HCT116 (cell line): ENCODE measurements at regions not wholly inside any gene's neighbourhood (a gene's known extent, or its start where the extent isn't known, plus 50 kb on each side); places are given as distances from the start of the nearest gene placed in this dataset.

Experiments
- ATAC-seq: fragments of 200-7000 bp; cut with Tn5 transposase; 2 replicates; pipeline ENCODE4 v1.9.1; 2020; ENCODE audit warnings: mild to moderate bottlenecking, moderate library complexity
- BruUV-seq: library from RNA; stranded (reverse); fragments of 400-500 nt; replicated peaks from 2 replicates; lab custom pipeline; 2021; lab: Mats Ljungman, UMichigan
- CTCF ChIA-PET: fragments of 300-600 bp; sonication (Branson Sonifier 250); formaldehyde crosslinking; loops from one replicate; lab custom pipeline; 2021; ENCODE audit warnings: antibody characterized with exemption; lab: Charles Lee
- POLR2A ChIA-PET: fragments of 300-600, 350-600 bp; sonication (Branson Sonifier 250); formaldehyde crosslinking; loops from one replicate; lab custom pipeline; 2021; ENCODE audit warnings: antibody characterized with exemption; lab: Charles Lee
- RAD21 ChIA-PET, 2 experiments: fragments of 300-600 bp; sonication (Branson Sonifier 250); formaldehyde crosslinking; loops; one replicate each; lab custom pipeline; 2023; ENCODE audit warnings: low total read pairs in 2 of 2; ENCODE audit not compliant: uncharacterized antibody in 2 of 2, unreplicated experiment in 2 of 2, low non-redundant PET in 1 of 2; lab: Charles Lee
- DNase-seq: peaks from one replicate; pipeline ENCODE4 v3.0.0-alpha.2; 2010; ENCODE audit warnings: low read depth, low spot score
- H2AFZ ChIP-seq: fragments of 200-600 bp; shearing (Covaris generic), sonication (generic); 2 replicates; pipeline ENCODE4 v1.6.1; 2017; ENCODE audit warnings: low read depth, mixed run types, mixed read lengths, antibody characterized with exemption, low read length; ENCODE audit not compliant: poor library complexity, severe bottlenecking
- H3K27ac ChIP-seq: 2 replicates; pipeline ENCODE4 v1.5.1; 2012; ENCODE audit warnings: low read depth, low read length
- H3K27me3 ChIP-seq: fragments of 200-600 bp; sonication (generic); 2 replicates; pipeline ENCODE4 v1.6.1; 2016; ENCODE audit warnings: mixed run types, low read length, mixed read lengths; ENCODE audit not compliant: insufficient read depth
- H3K36me3 ChIP-seq, 2 experiments: fragments of 200-500 bp in 1 of 2; fragments of 200-600 bp in 1 of 2; sonication (Bioruptor generic) in 1 of 2; sonication (generic) in 1 of 2; 2 replicates each; pipeline versions ENCODE4 v1.5.1 to v1.6.1; 2014 to 2016; ENCODE audit warnings: low read length in 2 of 2, inconsistent platforms in 1 of 2, mixed read lengths in 1 of 2, mixed run types in 1 of 2; ENCODE audit not compliant: insufficient read depth in 2 of 2, control insufficient read depth in 1 of 2
- H3K4me1 ChIP-seq, 2 experiments: fragments of 200-600 bp in 1 of 2; sonication (generic) in 1 of 2; 2 replicates each; pipeline versions ENCODE4 v1.5.1 to v1.6.1; 2012 to 2017; ENCODE audit warnings: low read length in 2 of 2, inconsistent platforms in 1 of 2, mild to moderate bottlenecking in 1 of 2, mixed read lengths in 1 of 2, mixed run types in 1 of 2, moderate library complexity in 1 of 2; ENCODE audit not compliant: insufficient read depth in 2 of 2, control insufficient read depth in 1 of 2
- H3K4me2 ChIP-seq: fragments of 200-600 bp; sonication (generic); 2 replicates; pipeline ENCODE4 v1.6.1; 2017; ENCODE audit warnings: mixed run types, low read length, mixed read lengths
- H3K4me3 ChIP-seq, 2 experiments: fragments of 200-600 bp in 1 of 2; sonication (generic) in 1 of 2; replicated peaks in 1 of 2; 2 replicates each; pipeline ENCODE4 v1.5.1; 2011 to 2016; ENCODE audit warnings: low read length in 2 of 2, control low read depth in 1 of 2, low read depth in 1 of 2, mild to moderate bottlenecking in 1 of 2, mixed read lengths in 1 of 2, mixed run types in 1 of 2
- H3K79me2 ChIP-seq: fragments of 200-600 bp; sonication (generic); 2 replicates; pipeline ENCODE4 v1.6.1; 2017; ENCODE audit warnings: mild to moderate bottlenecking, mixed run types, low read length, moderate library complexity, mixed read lengths; ENCODE audit not compliant: insufficient read depth
- H3K9ac ChIP-seq: fragments of 200-600 bp; sonication (generic); 2 replicates; pipeline ENCODE4 v1.6.1; 2016; ENCODE audit warnings: low read length, mixed read lengths
- H3K9me2 ChIP-seq: fragments of 200-600 bp; sonication (generic), shearing (Covaris generic); 2 replicates; pipeline ENCODE4 v1.6.1; 2017; ENCODE audit warnings: mixed run types, mild to moderate bottlenecking, moderate library complexity; ENCODE audit not compliant: insufficient read depth
- H3K9me3 ChIP-seq, 2 experiments: fragments of 200-500 bp in 1 of 2; fragments of 200-600 bp in 1 of 2; sonication (Bioruptor generic) in 1 of 2; sonication (generic) in 1 of 2; 2 replicates each; pipeline ENCODE4 v1.6.1; 2014 to 2017; ENCODE audit warnings: low read length in 2 of 2, mixed read lengths in 2 of 2, inconsistent platforms in 1 of 2, low read depth in 1 of 2, mild to moderate bottlenecking in 1 of 2, mixed run types in 1 of 2, moderate library complexity in 1 of 2; ENCODE audit not compliant: control insufficient read depth in 1 of 2, insufficient read depth in 1 of 2
- H4K20me1 ChIP-seq: fragments of 200-600 bp; sonication (generic), shearing (Covaris generic); 2 replicates; pipeline ENCODE4 v1.6.1; 2017; ENCODE audit warnings: mixed run types, mild to moderate bottlenecking, moderate library complexity; ENCODE audit not compliant: insufficient read depth
- CBX3 ChIP-seq: IDR thresholded peaks from 2 replicates; pipeline ENCODE4 v1.6.1; 2012; ENCODE audit warnings: low read depth
- EGR1 ChIP-seq: IDR thresholded peaks from 2 replicates; pipeline ENCODE4 v1.6.1; 2012; ENCODE audit warnings: low read depth
- ELF1 ChIP-seq: IDR thresholded peaks from 2 replicates; pipeline ENCODE4 v1.6.1; 2012; ENCODE audit warnings: low read depth, borderline replicate concordance
- EZH2 ChIP-seq: fragments of 200-600 bp; sonication (generic); IDR thresholded peaks from 2 replicates; pipeline ENCODE4 v1.6.1; 2017; ENCODE audit warnings: antibody characterized with exemption, mixed run types
- EZH2phosphoT487 ChIP-seq: fragments of 200-600 bp; IDR thresholded peaks from 2 replicates; pipeline ENCODE4 v1.6.1; 2018; ENCODE audit warnings: antibody characterized with exemption, borderline replicate concordance
- FOSL1 ChIP-seq: IDR thresholded peaks from 2 replicates; pipeline ENCODE4 v1.6.1; 2012; ENCODE audit warnings: low read depth
- JUND ChIP-seq: IDR thresholded peaks from 2 replicates; pipeline ENCODE4 v1.6.1; 2012
- POLR2A ChIP-seq: IDR thresholded peaks from 2 replicates; pipeline ENCODE4 v1.7.0; 2011; ENCODE audit warnings: borderline replicate concordance; ENCODE audit not compliant: insufficient read depth, insufficient read length; ENCODE audit errors: extremely low read depth
- POLR2AphosphoS5 ChIP-seq: IDR thresholded peaks from 2 replicates; pipeline ENCODE4 v1.6.1; 2011; ENCODE audit warnings: mild to moderate bottlenecking, low read depth, low read length, moderate library complexity
- RAD21 ChIP-seq: IDR thresholded peaks from 2 replicates; pipeline ENCODE4 v1.6.1; 2012; ENCODE audit warnings: low read depth, mild to moderate bottlenecking
- SRF ChIP-seq: IDR thresholded peaks from 2 replicates; pipeline ENCODE4 v1.6.1; 2012; ENCODE audit warnings: low read depth
- YY1 ChIP-seq: IDR thresholded peaks from 2 replicates; pipeline ENCODE4 v1.6.1; 2011; ENCODE audit warnings: low read length, low read depth, moderate library complexity, mild to moderate bottlenecking; ENCODE audit not compliant: insufficient replicate concordance; ENCODE audit errors: extremely low read depth
- ZFX ChIP-seq: fragments of 450-650 bp; IDR thresholded peaks from 2 replicates; pipeline ENCODE4 v1.6.1; 2017
- ZNF274 ChIP-seq: fragments of 200-500 bp; sonication (Bioruptor generic); IDR thresholded peaks from 2 replicates; pipeline ENCODE4 v1.6.1; 2014; ENCODE audit warnings: mild to moderate bottlenecking, low read depth, low read length, inconsistent platforms
- intact Hi-C: fragments of 100-400 bp; cut with micrococcal nuclease; formaldehyde crosslinking; loops from 2 replicates; pipeline ENCODE4 v1.10.0; 2022
- TF ChIP-seq, protein P1 (sequence below): IDR thresholded peaks from 2 replicates; pipeline ENCODE4 v1.6.1; 2012
- TF ChIP-seq, protein P2 (sequence below): IDR thresholded peaks from 2 replicates; pipeline ENCODE4 v1.6.1; 2012
- TF ChIP-seq, protein P3 (sequence below): IDR thresholded peaks from 2 replicates; pipeline ENCODE4 v1.6.1; 2012; ENCODE audit warnings: low read depth

DNA sequence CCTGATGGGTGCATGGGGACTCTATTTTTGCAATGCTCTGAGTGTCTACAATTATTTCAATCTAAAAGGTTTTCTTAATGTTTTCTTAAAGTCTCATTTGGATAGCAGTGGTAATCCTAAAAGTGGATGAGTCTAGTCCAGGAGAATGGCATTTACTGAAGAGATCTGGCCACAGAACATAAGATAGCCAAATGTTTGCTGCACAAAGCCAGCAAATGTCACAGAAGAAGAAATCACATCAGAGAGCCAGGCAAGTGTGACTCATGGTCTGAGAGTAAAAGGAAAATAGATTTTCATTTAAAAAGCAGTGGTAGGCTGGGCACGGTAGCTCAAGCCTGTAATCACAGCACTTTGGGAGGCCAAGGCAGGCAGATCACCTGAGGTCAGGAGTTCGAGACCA lies 352.7 kb upstream of the GRAMD2B start:
- no peaks in the 10 kb centered on the region for H4K20me1 ChIP-seq
- no peak overlapping the region for H3K4me3 ChIP-seq
- no peak overlapping the region for H3K4me2 ChIP-seq
- no TSS peak for BruUV-seq
- no peak for TF ChIP-seq ZNF274
- TF ChIP-seq, all 23 proteins: peak for 0
- H2AFZ ChIP-seq, result no peak overlapping the region
- H3K27ac ChIP-seq, result no peak overlapping the region
- H3K79me2 ChIP-seq, result no peaks in the 10 kb centered on the region
- CTCF ChIA-PET, result no interaction called here
- no peaks in the 10 kb centered on the region for H3K36me3 ChIP-seq
- no peak for ATAC-seq
- intact Hi-C loops, result no loop called here
- H3K9ac ChIP-seq, result no peak overlapping the region
- no peaks in the 10 kb centered on the region for H3K9me3 ChIP-seq
- POLR2A ChIA-PET, result no interaction called here
- no peaks in the 10 kb centered on the region for H3K4me1 ChIP-seq
- RAD21 ChIA-PET, result no interaction called here
- no peaks in the 10 kb centered on the region for H3K27me3 ChIP-seq
- no peak for DNase-seq
- no peaks in the 10 kb centered on the region for H3K9me2 ChIP-seq

DNA sequence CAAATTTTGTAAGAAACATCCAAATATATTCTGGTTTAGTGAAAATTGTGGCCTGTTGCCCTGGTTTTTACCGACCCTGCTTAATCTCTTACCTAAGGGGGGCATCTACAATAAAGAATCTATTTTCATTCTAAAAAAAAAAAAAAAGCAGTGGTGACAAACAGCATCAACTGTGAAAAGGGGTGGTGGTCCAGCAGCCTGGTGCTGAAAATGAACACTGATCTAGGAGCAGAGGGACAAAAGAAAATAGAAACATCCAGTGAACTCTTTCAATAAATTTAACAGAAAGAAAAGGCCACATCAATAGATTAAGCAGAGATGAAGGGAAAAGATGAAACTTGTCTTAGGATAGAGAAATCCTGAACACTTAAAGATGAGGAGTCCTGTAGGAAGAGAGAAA lies 348.7 kb upstream of the GRAMD2B start:
- BruUV-seq, result no TSS peak
- POLR2A ChIA-PET, result no interaction called here
- no peak overlapping the region for H3K9ac ChIP-seq
- TF ChIP-seq POLR2A (no peak), EGR1 (no peak), JUND (no peak), YY1 (no peak), ZNF274 (no peak), ZFX (no peak), EZH2phosphoT487 (no peak), RAD21 (no peak), ELF1 (no peak), POLR2AphosphoS5 (no peak), EZH2 (no peak), FOSL1 (no peak), SRF (no peak), CBX3 (no peak)
- TF ChIP-seq, protein P1, sequence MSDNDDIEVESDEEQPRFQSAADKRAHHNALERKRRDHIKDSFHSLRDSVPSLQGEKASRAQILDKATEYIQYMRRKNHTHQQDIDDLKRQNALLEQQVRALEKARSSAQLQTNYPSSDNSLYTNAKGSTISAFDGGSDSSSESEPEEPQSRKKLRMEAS, result no peak
- TF ChIP-seq, protein P2, sequence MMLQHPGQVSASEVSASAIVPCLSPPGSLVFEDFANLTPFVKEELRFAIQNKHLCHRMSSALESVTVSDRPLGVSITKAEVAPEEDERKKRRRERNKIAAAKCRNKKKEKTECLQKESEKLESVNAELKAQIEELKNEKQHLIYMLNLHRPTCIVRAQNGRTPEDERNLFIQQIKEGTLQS, result no peak
- TF ChIP-seq, protein P3, sequence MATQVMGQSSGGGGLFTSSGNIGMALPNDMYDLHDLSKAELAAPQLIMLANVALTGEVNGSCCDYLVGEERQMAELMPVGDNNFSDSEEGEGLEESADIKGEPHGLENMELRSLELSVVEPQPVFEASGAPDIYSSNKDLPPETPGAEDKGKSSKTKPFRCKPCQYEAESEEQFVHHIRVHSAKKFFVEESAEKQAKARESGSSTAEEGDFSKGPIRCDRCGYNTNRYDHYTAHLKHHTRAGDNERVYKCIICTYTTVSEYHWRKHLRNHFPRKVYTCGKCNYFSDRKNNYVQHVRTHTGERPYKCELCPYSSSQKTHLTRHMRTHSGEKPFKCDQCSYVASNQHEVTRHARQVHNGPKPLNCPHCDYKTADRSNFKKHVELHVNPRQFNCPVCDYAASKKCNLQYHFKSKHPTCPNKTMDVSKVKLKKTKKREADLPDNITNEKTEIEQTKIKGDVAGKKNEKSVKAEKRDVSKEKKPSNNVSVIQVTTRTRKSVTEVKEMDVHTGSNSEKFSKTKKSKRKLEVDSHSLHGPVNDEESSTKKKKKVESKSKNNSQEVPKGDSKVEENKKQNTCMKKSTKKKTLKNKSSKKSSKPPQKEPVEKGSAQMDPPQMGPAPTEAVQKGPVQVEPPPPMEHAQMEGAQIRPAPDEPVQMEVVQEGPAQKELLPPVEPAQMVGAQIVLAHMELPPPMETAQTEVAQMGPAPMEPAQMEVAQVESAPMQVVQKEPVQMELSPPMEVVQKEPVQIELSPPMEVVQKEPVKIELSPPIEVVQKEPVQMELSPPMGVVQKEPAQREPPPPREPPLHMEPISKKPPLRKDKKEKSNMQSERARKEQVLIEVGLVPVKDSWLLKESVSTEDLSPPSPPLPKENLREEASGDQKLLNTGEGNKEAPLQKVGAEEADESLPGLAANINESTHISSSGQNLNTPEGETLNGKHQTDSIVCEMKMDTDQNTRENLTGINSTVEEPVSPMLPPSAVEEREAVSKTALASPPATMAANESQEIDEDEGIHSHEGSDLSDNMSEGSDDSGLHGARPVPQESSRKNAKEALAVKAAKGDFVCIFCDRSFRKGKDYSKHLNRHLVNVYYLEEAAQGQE, result no peak; the same call in 1 of the 2 replicates

More for the DNA sequence above, 348.7 kb upstream of the GRAMD2B start:
- Histone ChIP-seq H3K79me2 (no peaks in the 10 kb centered on the region), H3K27me3 (no peaks in the 10 kb centered on the region), H3K4me1 (no peaks in the 10 kb centered on the region), H3K9me3 (no peaks in the 10 kb centered on the region), H3K4me3 (no peak overlapping the region), H3K36me3 (no peaks in the 10 kb centered on the region), H2AFZ (no peak overlapping the region), H4K20me1 (no peaks in the 10 kb centered on the region), H3K27ac (no peak overlapping the region), H3K9me2 (no peaks in the 10 kb centered on the region), H3K4me2 (no peak overlapping the region)
- RAD21 ChIA-PET, result no interaction called here
- no peak for ATAC-seq
- intact Hi-C loops, result no loop called here
- CTCF ChIA-PET, result no interaction called here
- DNase-seq, result no peak
